GM18858 (cell line): ENCODE measurements at regions not wholly inside any gene's neighbourhood (a gene's known extent, or its start where the extent isn't known, plus 50 kb on each side); places are given as distances from the start of the nearest gene placed in this dataset.
A peak's percentile ranks its signal among the peaks of the same experiment; 100 is the strongest.

Experiments
- ATAC-seq: cut with Tn5 transposase; IDR thresholded peaks from one replicate; pipeline ENCODE4 v1.9.1; 2021; ENCODE audit not compliant: unreplicated experiment

- ATAC-seq, result no peak
Measured at GRCh38 chrX:96311366-96311765, 373.3 kb upstream of the DIAPH2 start.

DNA sequence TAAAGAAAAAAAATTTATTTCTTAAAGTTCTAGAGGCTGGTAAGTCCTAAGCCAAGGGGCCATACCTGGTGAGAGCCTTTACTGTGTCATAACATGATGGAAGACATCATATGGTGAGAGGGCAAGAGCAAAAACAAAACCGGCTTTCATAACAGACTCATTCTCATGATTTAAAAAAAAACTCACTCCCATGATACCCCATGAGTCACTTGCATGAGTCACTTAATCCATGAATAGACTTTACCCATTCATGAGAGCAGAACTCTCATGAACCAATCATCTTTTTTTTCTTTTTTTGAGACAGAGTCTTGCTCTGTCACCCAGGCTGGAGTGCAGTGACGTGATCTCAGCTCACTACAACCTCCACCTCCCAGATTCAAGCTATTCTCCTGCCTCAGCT, 369.7 kb upstream of the DIAPH2 start:
- ATAC-seq, result no peak

- ATAC-seq, result no peak
Measured at GRCh38 chrX:96361844-96362243, 322.8 kb upstream of the DIAPH2 start.

DNA sequence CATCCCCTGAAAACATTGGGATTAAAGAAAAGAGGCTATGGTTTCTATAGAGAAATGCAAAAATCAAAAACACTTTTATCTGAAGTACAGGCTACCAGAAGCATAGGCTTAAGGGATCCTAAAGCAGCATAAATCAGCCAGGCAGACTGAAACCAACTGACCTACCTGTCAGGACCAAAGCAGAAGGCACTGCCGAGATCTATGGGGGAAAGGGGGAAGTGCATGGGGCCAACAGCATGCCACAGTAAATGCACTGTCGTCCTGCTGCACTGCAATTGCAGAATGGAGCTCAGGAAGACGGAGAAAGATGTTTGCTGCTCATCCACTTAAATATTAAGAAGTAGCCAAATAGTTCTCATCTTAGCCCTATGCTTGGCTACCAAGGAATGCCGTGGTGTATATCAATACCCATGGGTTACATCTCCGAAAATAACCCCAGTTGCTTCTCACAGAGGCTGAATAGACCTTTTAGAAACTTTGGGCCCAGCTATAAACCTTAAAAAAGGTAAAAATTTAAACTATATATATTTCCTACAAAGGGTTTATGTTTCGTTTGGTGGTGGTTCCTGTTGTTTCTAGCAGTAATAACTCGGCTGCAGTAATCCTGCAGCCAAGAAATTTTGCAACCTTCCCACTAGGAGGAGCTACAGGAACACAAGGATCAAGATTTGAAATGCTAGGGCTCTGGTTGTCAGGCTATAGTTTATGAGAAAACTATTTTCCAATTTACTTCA, 312.2 kb upstream of the DIAPH2 start:
- peak; percentile 73 for ATAC-seq

GRCh38 chrX:96373047-96373355, 311.6 kb upstream of the DIAPH2 start:
- no peak for ATAC-seq

DNA sequence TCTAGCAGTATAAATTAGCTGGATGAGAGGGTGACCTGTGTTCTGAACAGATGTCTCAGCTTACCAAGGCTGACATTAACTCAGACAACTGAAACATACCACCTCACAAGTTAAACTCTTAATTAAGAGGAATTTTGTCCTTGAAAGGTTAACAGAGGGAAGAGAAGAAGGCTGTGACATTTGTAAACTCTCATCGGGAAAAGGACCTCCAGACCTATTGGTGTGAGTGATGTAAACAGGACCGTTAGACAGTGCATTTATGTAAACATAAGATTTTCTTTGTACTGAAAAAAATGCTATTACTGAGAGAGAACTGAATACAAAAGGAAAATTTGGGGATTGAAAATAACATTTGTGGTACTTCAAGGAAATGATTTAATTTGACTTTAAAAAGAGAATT, 308.4 kb upstream of the DIAPH2 start:
- no peak for ATAC-seq

DNA sequence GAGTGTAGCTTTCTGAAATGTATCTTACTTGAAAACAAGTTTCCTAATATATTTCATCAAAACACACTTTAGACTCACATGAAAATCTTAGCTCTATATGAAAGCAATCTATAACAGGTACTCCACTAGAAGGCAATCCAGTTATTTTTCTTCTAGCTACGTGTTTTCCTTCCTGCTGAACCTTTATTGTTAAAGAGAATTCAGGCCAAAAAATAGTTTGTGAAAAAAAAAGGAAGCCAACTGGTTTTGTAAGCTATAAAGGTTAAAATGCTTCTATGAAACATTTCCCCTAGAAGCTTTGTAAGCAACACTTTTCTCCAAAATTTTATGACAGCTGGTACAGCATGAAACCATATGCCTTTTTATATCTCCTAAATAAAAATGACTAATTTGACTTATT, 304.7 kb upstream of the DIAPH2 start:
- no peak for ATAC-seq

GRCh38 chrX:96382018-96382417, 302.6 kb upstream of the DIAPH2 start:
- ATAC-seq, result no peak

DNA sequence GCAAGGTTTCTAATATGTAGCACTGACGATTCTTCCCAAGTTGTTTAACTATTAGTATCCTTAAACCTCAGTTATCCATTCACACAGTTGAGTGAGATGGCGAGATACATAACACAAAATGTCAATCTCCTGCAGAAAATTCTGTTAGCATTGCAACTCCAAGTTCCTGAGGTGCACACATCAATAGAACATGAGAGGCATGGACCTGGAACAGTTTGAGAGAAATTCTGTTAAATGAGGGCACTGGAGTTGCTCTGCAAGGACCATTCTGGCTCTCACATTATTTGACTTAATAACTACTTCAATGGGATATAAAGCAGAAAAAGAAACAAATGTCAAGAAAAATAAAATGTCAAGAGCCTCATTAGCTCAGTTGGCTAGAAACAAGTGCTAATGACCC, 301.2 kb upstream of the DIAPH2 start:
- no peak for ATAC-seq

DNA sequence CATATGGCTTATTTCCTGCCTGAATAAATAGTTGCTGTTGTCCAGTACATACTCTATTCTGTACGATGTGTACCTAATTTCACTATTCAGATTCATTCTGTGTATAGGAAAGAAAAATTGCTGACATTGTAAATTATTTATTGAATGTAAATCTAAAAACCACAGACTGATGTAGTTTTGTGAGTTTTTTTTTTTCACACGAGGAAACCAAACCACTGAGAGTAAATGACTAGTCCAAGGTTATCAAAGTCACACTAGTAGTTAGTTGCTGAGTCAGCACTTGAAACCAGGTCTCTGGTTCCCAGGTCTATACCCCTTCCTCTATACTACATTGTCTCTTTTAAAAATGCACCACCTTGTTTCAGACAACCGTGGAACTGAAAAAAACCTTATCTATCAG, 298.3 kb upstream of the DIAPH2 start:
- ATAC-seq, result no peak

DNA sequence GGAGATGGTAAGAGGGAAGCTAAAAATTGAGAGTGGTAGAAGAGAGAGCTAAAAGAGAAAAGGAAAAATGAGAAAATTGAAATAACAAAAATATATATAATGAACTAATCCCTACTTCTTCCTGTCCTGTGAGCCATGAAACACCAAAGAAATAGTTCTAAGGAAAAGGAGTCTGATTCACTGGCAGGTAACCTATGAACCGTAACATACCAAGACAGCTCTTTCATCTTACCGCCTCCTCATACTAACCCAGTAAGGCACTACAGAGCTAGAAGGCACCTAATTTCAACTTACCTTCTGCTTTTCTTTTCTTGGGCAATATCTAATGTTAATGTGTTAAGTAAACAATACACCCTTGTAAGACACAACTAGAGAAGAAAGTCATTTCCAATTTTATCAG, 297.7 kb upstream of the DIAPH2 start:
- ATAC-seq, result no peak

GRCh38 chrX:96387801-96388200, 296.8 kb upstream of the DIAPH2 start:
- ATAC-seq, result no peak

DNA sequence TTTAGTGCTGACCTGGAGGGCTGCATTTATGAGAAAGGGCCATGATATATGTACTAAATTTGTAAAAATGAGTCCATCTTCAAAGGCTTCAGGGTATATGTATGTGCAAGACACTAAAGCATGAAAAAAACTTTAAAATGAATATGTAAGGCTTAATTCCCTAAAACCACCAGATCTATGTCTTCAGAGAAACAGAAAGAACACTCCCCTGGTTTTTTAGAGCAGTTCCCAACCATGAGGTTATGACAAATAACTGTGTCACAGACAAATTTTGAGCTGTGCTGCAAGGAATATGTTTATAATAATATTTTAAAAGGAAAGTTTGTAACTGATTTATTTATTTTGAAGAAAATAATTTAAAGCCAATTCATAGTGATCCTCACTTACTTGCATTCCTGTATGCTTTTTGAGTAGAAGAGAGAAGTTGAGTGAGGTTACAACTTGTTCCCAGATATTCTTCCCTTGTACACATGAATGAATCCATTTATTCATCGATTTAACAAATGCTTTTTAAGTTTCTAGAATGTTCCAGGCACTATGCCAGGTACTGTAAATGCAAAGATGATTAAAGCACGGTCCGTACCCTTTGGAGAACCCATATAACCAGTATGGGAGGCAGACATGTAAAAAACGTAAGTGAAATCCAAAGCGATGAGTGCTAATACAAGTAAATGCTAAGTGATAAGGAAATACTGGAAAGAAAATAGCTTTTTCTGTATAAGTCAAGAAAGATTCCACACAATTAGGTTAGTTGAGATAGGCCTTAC, 295.2 kb upstream of the DIAPH2 start:
- ATAC-seq, result no peak

- ATAC-seq, result no peak
Measured at GRCh38 chrX:96394598-96394997, 290.0 kb upstream of the DIAPH2 start.

- no peak for ATAC-seq
Measured at GRCh38 chrX:96403446-96403845, 281.2 kb upstream of the DIAPH2 start.

DNA sequence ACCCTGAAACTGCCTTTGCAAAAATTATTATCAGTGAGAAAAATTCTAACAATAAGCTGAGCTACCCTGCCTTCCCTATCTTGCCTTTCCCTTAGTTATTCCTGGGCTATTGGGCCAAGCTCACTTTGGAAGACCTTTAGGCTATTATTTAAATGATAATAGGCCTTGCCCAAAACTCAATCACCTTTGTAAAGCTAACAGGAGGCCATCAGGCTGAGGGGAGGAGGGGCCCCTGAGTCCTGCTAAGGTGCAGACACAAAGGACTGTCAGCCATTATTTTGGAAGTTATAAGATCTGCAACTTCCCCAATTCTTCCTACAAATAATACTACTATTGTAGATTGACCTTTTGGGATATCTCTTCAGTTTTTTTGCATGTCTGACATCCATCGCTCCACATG, 278.8 kb upstream of the DIAPH2 start:
- no peak for ATAC-seq

DNA sequence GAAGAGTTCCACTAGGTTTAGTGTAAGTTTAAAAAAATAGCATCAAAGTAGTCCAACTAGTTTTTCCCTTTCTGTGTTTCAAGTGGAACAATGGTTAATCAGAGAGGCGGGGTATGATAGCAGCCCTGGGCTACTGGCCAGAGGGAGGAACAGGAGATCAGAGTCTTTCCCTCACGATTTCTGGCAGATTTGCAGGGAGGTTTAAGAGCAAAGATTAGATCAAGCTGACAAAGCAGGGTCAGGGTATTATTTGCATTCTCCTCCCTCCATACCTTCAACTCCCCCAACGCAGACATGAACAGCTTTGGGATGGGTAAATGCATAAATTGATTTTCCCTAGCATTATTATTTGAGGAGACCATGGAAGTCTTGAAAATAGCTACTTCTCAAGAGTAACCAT, 277.6 kb upstream of the DIAPH2 start:
- ATAC-seq, result no peak

DNA sequence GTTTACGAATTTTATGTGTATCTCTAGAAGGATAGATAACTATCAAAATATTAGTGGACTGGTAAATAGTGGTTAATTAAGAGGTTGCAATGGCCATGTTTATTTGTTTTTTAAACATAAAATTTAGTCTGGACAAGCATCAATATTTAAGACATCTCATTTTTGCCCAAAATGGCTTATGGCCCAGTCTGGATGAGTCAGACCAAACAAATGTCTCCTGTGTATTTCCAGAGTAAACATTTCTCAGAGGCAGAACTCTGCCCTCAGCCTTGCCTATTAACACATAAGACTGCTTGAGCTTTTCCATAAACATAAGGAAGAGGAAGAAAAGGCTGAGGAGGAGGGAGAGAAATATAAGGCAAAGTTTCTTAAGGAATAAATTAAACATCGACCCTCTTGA, 277.1 kb upstream of the DIAPH2 start:
- ATAC-seq, result no peak

DNA sequence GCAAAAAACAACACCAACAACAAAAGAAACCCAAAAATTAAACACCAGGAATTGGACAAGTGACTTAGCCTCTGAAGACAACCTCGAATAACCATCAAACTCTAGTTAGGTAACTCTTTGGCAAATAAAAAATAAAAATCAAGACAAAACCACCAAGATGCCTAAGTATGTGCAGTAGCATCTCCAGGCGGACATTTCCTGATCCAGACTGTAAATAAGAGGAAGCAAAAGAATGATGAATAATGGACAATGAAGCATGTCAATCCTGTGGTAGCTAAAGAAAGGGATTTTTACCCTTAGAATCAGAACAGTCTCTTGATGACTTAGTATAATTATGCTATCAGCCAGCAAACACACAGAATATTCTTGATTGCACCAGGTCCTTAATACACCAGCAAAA, 276.7 kb upstream of the DIAPH2 start:
- ATAC-seq, result no peak

DNA sequence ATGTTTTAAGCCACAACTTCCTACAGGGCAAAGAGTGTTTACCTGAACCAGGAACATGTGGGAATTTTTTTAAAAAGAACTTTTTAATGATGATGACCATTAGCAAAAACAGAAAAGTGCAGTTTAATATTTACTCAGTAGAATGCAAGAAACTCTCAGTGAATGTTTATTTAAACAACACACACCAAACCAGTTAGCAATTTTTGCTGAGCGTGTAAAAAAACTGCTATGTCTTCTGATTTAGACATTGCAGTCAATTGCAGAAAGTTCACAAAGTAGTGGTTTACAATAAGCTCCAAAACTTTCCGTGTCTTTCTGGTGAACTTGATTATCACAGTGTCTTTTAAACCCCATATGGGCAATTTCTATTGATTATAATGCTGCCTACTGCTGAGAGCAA, 273.7 kb upstream of the DIAPH2 start:
- ATAC-seq, result no peak

DNA sequence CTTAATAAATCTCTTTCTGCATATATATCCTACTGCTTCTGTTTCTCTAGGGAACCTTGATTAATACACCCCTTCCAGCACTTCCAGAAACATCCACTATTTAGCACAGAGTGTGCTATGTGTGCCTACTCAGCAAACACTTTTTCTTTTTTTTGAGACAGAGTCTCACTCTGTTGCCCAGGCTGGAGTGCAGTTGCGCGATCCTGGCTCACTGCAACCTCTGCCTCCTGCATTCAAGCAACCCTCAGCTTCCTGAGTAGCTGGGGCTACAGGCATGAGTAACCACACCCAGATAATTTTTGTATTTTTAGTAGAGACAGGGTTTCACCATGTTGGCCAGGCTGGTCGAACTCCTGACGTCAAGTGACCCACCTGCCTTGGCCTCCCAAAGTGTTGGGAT, 266.9 kb upstream of the DIAPH2 start:
- ATAC-seq, result no peak

GRCh38 chrX:96424007-96424406, 260.6 kb upstream of the DIAPH2 start:
- no peak for ATAC-seq

- ATAC-seq, result no peak
Measured at GRCh38 chrX:96425200-96425599, 259.4 kb upstream of the DIAPH2 start.
